NOMO-1 treated with DMSO at 0.1 percent for 48 hours (cell line): ENCODE measurements at regions not wholly inside any gene's neighbourhood (a gene's known extent, or its start where the extent isn't known, plus 50 kb on each side); places are given as distances from the start of the nearest gene placed in this dataset.

Experiments
- DNase-seq: peaks from one replicate; lab custom pipeline; 2025; ENCODE audit not compliant: unreplicated experiment; lab: John Stamatoyannopoulos, UW

DNA sequence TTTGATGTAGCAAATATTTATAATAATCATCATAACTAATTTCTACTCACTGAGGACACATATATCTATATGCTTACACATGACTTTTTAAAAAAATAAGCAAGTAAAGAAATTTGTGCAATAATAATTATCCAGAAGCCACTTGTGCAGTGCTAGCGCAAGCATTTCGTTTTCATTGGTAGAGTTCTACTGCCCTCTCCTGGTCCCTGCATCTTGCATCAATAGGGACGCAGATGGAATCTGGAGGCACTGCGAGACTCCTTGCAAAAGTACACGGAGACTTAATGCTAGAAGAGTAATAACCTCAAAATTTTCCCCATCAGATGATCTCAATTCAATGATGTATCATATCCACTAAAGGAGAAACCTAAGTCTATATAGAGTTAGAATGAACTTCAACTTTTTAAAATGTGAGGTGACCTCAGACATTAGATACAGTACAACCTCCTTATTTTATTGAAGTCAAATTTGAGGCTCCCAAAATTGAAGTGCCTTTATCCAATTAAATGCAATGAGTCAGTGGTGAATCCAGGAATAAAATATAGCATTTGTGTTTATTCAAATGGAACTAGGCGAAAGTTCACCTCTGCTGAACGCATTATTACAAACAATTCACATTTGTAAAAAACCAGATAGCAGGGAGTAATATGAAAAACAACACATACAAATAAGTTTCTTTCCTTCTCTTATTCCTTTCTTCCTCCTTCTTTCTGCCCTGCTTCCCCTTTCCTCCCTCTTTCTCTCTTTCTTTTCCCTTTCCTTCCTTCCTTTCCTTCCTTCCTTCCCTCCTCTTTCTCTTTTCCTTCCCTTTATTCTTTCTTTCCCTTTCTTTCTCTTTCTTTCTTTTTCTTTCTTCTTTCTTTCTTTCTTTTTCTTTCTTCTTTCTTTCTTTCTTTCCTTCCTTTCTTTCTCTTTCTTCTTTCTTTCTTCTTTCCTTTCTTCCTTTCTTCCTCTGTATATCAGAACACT, 450.0 kb downstream of the ANKRD50 start:
- peak; percentile 68 for DNase-seq

DNA sequence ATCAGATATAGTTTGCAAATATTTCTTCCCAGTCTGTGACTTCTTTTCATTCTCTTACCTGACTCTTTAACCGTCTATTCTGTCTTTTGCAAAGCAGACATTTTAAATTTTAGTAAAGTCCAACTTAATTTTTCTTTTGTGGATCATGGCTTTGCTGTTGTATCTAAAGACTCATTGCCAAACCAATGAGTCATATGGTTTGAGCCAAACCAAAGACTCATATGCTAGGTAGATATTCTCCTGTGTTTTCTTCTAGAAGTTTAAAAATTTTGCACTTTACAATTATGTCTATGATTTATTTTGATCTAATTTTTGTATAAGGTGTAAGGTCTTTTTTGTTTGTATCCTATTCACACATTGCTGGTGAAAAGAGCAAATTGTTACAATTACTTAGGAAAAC, 446.8 kb downstream of the ANKRD50 start:
- DNase-seq = no peak

DNA sequence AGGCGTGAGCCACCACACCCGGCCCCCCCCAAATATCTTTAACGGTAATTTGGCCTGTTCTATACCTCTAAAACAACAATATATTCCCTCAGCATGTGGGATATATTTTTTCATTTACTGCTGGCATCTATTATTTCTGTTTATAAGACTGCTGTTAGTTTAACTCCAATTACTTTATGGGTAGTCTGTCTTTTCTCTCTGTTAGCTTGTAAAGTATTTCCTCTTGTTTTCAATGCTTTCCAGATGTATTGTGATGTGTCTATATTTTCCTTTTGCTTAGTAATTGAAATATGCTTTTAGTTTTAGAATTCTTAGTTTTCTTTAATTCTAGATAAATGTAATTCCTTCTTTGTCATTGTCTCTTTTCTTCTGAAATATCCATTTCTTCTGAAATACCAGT, 445.8 kb downstream of the ANKRD50 start:
- no peak for DNase-seq

DNA sequence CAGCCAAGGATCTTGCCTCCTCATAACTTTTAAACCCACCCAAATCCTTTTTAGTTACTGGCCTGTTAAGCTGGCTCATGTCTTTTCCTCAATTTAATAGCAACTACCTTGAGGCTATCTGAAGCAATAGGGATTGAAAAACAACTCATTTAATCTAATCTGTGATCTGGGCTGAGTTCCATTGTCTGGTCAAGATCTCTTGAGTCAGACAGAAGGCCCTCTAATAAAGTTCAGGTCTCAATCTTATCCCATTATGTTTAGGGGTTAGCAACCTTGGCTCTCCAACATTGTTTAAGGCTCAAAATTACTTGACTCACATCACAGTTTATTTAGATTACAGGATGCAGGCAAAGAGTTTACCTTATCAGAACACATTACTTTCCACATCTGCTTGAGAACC, 436.1 kb downstream of the ANKRD50 start:
- no peak for DNase-seq

DNA sequence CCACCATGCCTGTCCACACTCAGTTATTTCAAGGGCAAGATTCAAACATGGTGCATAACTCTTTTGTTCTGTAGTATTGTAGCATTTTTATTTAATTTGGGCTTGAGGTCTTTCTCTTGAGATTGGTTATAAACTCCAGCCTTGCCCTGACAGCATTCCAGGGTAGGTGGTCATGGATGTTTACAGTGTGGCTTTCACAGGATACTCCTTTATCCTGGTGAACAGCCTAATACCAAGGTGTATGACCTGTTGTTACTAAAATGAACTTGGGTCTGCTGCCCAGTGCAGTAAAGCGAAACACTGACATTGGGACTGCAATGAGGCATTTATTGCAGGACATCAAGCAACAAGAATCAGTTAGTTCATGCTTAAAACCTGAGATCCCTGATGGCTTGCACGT, 434.8 kb downstream of the ANKRD50 start:
- DNase-seq = no peak

DNA sequence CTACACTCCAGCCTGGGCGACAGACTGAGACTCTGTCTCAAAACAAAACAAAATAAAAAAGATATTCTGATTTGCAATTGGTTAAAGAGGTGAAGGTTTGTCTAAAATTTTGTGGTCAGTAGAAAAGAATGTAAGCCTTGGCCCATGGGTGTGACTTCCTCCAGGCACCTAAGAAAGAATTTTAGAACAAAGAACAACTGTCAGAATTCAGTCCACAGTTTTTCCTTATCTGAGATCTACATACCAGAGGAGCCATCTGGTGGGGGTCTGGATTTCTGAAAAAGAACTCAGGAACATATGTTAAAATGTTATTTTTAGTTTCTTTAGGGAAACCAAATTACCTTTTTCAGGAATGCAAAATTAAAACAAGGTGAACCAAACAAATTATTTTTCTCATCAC, 434.1 kb downstream of the ANKRD50 start:
- DNase-seq = no peak

DNA sequence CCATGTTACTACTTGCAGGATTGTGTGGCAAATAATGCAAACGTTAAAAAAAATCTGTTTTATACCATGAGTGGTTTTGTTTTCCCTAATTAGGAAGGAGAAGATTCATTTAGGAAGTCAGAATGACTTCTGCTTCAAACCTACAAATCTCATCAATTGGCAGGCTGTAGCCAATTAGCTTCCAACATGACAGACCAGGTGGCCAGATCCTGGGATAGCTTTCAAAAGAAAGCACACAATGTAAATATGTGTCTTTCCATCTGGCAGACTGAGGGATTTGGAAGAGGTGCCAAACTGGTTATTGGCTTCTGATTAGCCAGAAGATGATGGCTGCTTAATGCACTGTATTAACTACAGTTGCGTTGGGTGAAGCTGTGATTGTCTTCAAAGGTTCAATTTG, 432.8 kb downstream of the ANKRD50 start:
- no peak for DNase-seq

DNA sequence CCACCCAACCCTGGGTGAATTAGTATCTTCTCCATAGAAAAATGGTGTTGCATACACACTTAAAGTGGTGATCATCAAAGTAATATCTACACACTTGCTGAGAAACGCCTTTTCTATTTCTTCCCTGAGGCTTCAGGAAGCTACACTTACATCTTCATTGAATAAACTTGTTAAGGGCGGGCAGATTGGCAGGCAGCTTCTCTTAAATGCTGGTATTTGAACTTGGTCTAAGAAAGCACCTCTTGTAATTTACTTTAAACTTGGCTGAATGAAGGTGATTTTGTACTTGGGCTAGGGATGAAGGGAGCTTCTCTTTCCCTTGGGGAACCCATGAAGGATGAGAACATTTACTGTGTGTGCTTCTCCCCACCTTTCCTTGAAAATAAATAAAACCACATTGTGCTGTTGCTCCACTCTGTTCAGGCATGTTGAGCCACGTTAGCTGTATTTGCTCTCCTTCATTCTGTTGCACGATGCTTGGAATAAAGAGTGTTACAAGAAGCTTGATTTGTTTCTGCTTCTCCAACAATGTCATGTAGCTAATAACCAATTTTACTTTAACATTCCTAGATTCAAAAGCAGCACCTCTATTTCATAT, 430.1 kb downstream of the ANKRD50 start:
- no peak for DNase-seq

DNA sequence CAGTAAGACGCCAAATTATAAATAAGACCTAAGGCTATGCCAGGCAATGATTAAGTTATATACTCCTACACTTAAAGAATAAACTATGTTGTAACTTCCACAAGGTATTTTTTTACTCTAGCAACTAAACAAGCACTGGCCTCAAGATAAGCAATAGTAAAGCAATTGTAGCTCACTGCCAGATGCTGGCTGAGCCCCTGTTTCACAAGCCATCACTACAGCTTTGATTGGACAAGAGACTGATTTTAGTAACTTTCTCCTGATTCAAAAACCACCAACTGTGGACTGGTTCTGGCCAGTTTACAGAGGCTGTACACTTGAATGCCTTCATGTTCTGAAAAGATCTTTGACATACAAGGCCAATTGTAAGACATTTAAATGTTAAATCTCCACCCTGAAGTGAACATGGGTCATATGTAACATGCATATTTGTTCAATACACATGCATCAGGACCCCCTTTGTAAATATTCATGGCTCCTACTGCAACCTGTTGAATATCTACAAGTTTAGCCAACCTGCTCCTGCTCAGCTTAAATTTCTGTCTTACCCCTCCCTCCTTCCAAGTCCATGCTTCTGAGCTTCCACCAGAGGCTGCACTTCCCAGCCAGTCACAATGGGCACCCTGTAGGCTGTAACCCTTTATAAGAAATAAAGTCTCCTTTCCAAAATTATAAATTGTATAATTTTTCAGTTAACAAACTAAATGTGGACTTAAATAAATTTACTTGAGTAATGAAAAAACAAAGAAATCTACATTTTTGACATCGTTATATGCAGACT, 423.6 kb downstream of the ANKRD50 start:
- no peak for DNase-seq

DNA sequence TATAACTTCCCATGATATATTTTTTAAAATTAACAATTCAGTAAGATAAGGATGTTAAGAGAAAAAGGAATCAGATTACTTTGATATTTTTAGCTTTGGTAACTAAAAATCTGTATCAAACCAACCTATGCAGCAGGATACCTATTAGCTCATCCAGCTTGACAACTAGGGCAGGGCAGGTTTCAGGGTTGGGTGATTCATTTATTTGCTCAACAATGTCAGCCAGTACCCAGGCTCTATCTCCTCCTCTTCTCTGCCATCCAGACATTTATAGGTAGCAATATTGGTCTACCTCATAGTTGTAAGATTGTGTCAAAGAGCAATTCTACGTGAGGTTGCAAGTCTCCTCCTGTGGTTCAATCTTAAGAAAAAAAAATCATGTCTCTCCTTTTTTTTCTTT, 421.9 kb downstream of the ANKRD50 start:
- no peak for DNase-seq

DNA sequence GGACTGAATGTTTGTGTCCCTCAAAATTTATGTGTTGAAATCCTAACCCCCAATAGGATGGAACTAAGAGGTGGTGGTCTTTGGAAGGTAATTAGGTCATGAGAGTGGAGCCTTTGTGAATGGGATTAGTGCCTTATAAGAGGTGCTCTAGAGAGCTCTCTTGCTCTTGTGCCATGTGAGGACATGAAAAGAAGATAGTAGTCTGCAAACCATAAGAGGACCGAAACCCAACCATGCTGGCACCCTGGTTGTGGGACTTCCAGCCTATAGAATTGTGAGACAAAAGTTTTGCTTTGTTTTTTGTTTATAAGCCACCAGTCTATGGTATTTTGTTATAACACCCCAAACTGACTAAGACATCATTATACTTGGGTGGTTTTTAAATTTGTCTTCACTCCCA, 417.1 kb downstream of the ANKRD50 start:
- no peak for DNase-seq

DNA sequence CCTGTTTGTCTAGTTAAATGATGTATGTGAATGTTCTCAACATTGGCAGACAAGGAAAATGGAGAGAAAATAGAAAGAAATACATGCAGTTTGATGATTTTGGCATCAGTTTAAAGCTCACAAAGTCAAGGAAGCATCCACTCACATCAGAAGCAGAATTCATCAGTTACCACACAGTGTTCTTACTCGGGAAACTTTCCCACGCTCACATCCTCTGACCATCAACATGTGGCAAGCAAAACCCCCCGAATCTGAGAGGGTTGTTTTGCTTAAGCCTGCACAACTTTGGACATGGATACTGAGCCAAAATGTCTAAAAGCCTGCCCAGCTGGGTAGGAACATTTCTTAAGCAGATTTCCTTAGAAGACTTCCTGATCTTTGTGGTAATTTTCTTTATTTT, 407.6 kb downstream of the ANKRD50 start:
- no peak for DNase-seq

DNA sequence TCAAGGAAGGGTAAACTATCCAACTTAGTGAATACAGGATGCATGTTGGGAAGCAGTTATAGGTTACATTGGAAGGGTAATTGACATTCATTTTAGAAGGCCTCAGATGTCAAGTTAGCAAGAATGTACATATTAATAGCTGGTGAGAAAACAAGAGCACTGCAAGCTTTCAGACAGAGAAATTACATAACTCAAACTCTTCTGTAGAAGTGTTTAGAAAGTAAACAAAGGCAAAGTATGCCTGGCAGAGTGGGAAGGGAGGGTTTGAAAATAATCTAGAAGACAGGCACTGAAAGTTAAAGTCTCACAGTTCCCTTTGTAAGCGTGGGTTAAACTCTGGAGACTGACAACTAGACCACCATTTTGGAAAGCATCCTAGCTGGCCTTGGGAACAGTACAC, 406.2 kb downstream of the ANKRD50 start:
- no peak for DNase-seq

DNA sequence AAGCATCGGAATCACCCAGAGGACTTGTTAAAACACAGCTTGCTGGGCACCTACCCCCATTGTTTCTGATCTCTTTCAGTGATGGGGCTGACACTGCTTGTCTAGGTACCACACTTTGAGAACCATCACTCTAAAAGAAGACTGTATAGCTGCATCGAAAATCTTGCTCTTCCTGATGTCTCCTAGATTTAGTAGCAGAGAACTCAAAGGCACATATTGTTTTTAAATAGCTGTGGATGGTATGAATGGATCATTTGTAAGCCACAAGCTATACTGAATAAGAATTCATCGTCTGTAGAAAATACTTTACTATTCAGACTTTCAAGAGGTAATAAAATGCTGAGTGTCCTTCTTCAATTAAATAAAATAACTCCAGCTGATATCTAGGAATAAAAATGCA, 405.4 kb downstream of the ANKRD50 start:
- DNase-seq = no peak

DNA sequence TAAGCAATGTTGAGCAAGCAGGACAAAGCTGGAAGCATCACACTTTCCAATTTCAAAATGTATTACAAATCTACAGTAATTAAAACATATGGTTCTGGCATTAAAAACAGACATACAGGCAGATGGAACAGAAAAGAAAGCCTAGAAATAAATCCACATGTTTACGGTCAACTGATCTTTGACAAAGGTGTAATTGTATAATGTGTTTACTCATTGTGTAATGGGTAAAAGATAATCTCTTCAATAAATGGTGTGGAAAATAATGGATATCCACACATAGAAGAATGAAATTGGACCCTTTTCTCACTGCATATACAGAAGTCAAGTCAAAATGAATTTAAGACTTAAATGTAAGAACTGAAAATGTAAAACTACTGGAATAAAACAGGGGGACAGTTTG, 394.2 kb downstream of the ANKRD50 start:
- DNase-seq = no peak

DNA sequence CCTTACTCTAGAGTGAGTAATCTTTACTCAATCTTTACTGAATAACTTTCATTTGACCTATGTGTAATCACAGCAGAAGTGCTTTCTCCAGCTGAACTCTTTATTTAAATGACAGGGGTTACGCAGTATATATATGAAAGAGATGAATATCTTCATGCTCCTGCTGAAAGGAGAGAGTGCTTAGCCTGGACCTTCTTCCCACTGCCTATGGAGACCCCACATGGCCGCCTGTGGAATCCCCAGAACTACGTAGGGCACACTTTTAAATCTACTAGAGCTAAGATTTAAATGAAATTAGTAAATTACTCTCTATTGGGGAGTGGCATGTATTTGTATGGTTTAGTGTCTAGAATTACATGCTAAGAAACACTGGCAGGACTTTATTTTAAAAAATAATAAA, 391.2 kb downstream of the ANKRD50 start:
- no peak for DNase-seq

DNA sequence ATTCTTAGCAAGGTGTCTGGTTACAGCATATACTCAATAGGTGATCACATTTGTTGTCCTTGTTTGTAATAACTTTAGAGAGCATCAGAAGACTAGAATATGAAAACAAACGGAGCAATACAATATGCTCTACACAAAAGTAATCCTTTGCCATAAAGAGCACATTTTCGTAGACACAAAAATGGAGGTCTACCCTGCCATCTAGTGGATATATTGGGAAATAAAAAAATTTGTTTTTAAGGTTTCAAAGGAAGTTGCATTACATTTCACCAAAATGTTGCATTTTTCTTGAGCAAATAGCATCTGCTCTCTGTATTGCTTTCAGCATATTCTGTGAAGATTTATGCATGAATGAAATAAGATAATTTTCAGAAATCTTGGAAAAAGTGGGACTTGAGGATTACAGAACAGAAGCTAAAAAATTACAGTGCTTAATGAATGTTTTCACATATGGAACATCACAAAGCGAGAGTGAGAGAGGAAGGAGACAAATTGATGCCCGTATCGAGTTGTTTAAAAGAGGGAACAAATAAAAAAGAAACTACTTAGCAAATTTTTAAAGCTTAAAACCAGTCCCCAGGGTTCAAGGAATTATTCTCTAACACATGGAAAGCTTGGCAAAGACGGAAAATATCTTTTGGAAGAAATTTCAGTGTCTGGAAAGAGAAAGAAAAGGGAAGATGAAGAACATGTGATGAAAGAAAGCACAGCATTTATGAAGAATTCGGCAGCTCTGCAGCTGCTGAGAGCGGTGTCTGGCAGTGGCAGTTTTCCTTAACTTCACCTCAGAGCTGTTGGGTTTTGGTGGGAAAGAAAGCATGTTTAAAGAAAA, 390.1 kb downstream of the ANKRD50 start:
- peak; percentile 18 for DNase-seq

DNA sequence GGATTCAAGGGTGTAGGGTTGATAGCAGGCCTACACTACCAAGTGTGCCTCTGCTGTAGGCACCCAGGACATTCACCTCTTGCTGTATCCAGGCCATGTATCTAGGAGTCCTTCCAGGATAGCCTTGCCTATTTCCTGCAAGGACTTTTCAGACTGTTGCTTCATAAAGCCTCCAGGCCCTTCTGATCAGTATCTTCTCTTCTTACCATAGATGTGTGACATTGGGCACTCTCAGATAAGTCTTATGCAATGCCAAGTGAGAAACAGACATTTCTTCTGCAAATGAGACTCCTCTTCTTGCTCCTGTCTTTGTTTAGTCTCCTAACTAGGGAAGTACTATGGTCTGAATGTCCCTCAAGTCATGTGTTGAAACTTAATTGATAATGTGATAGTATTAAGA, 386.8 kb downstream of the ANKRD50 start:
- no peak for DNase-seq

DNA sequence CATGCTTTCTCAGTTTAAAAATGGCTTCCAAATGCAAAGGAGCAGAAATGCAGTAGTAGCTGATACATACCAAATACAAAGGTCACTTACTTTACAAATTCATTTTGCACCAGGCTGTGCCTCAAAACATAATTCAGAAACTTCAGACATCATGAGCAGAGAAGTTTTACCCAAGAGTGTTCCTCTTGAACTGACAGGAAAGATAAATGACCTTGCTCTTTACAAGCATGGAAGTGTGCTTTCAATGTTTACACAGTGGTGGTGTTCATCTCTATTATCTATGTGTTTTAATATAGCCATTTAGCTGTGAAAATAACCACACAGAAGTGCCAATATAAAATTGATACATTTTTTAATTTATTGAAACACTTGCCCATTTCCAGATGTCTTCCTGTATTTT, 383.4 kb downstream of the ANKRD50 start:
- DNase-seq = no peak

DNA sequence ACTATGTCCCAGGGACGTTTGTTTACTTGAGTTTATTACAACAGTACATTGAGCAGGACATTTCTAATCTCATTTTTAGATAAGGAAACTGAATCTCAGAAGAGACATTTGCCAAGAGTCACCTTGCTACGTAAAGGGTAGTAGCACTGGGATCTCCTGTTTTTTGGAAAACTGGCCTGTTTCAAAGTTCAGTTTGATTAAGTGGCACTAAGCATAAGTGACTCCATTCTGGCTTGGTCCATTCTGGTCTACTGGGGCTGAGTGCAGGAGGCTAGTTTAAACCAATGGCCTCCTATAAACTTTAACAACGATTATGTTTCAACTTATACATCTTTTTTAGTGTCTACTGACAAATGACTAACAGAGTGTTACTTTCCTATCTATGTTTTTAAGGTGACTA, 382.5 kb downstream of the ANKRD50 start:
- no peak for DNase-seq

DNA sequence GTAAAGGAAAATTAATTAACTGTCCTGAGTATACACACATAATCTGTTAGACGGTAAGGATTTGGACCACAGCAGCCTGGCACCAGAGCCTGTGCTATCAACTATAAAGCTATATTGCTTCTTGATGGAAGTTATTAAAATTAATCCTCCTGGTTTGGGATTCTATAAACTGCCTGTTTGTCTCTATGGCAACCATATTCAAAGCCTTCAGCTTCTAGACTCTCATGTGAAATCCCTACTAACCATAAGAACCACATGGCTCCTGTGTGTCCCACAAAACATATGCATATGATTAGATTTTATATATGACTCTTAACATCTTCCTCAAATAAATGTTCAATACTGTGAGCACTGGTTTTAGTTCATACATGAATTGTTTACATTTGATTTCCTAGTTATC, 380.8 kb downstream of the ANKRD50 start:
- no peak for DNase-seq
